ENCODE measurements at regions not wholly inside any gene's neighbourhood (a gene's known extent, or its start where the extent isn't known, plus 50 kb on each side); places are given as distances from the start of the nearest gene placed in this dataset.

DNA sequence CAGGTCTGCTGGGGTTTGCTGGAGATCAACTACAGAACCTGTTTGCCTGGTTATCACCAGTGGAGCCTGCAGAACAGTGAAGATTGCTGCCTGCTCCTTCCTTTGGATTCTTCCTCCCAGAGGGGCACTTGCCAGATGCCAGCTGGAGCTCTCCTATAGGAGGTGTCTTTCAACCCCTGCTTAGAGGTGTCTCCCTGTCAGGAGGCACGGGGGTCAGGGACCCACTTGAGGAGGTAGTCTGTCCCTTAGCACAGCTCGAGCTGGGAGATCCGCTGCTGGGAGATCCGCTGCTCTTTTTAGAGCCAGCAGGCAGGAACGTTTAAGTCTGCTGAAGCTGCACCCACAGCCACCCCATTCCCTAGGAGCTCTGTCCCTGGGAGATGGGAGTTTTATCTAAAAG lies 1806.3 kb upstream of the ADGRL3 start:
- TF ChIP-seq, protein P1, sequence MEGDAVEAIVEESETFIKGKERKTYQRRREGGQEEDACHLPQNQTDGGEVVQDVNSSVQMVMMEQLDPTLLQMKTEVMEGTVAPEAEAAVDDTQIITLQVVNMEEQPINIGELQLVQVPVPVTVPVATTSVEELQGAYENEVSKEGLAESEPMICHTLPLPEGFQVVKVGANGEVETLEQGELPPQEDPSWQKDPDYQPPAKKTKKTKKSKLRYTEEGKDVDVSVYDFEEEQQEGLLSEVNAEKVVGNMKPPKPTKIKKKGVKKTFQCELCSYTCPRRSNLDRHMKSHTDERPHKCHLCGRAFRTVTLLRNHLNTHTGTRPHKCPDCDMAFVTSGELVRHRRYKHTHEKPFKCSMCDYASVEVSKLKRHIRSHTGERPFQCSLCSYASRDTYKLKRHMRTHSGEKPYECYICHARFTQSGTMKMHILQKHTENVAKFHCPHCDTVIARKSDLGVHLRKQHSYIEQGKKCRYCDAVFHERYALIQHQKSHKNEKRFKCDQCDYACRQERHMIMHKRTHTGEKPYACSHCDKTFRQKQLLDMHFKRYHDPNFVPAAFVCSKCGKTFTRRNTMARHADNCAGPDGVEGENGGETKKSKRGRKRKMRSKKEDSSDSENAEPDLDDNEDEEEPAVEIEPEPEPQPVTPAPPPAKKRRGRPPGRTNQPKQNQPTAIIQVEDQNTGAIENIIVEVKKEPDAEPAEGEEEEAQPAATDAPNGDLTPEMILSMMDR (IDR thresholded peaks at IDR 0.05) = no peak
- no peak for TF ChIP-seq POLR2A (IDR thresholded peaks at IDR 0.05)
